GM12878 (cell line): ENCODE measurements at regions not wholly inside any gene's neighbourhood (a gene's known extent, or its start where the extent isn't known, plus 50 kb on each side); places are given as distances from the start of the nearest gene placed in this dataset.

Experiments
- ATAC-seq: fragments of 200-7000 bp; cut with Tn5 transposase; 3 replicates; pipeline ENCODE4 v1.9.1; 2020; ENCODE audit warnings: mild to moderate bottlenecking, moderate library complexity
- BruUV-seq: library from RNA; stranded (reverse); fragments of 400-500 nt; replicated peaks from 2 replicates; lab custom pipeline; 2021; lab: Mats Ljungman, UMichigan
- CTCF ChIA-PET: fragments of 300-600 bp; sonication (Branson Sonifier 250); formaldehyde crosslinking; extraction: SDS; loops from one replicate; lab custom pipeline; 2021; ENCODE audit warnings: inconsistent platforms; lab: Yijun Ruan, JAX
- POLR2A ChIA-PET: fragments of 350-600 bp; formaldehyde crosslinking; extraction: SDS; loops from one replicate; lab custom pipeline; 2021; ENCODE audit warnings: inconsistent platforms; lab: Charles Lee
- RAD21 ChIA-PET: fragments of 300-600 bp; sonication (Branson Sonifier 250); formaldehyde crosslinking; loops from one replicate; lab custom pipeline; 2023; ENCODE audit warnings: antibody characterized with exemption; ENCODE audit not compliant: unreplicated experiment; lab: Charles Lee
- SMC1A ChIA-PET: fragments of 300-600 bp; sonication (Branson Sonifier 250); formaldehyde crosslinking; loops from one replicate; lab custom pipeline; 2023; ENCODE audit not compliant: unreplicated experiment, uncharacterized antibody; lab: Charles Lee
- DNase-seq: peaks from one replicate; pipeline ENCODE4 v3.0.0-alpha.2; 2011; ENCODE audit warnings: low read depth, low spot score
- FAIRE-seq: peaks from 3 replicates; lab custom pipeline; 2011; peaks lifted over from hg19 to GRCh38; lab: Jason Lieb, UNC
- H2AFZ ChIP-seq: 2 replicates; pipeline ENCODE4 v1.6.0; 2011; ENCODE audit warnings: low read depth, low read length, control low read depth; ENCODE audit not compliant: control insufficient read depth
- H3K27ac ChIP-seq: 2 replicates; pipeline ENCODE4 v1.5.1; 2011; ENCODE audit warnings: control low read depth; ENCODE audit not compliant: control insufficient read depth, insufficient read depth
- H3K27me3 ChIP-seq, 2 experiments: replicated peaks in 1 of 2; 2 replicates each; pipeline versions ENCODE4 v1.6.0 to v1.6.1; 2011; ENCODE audit warnings: low read length in 1 of 2; ENCODE audit not compliant: control insufficient read depth in 2 of 2, insufficient read depth in 2 of 2
- H3K36me3 ChIP-seq, 2 experiments: 2 replicates each; pipeline ENCODE4 v1.5.1; 2011; ENCODE audit warnings: low read length in 1 of 2; ENCODE audit not compliant: control insufficient read depth in 2 of 2, insufficient read depth in 2 of 2
- H3K4me1 ChIP-seq: 2 replicates; pipeline ENCODE4 v1.6.1; 2011; ENCODE audit warnings: mild to moderate bottlenecking, low read length, moderate library complexity, mixed read lengths; ENCODE audit not compliant: control insufficient read depth, insufficient read depth
- H3K4me2 ChIP-seq: 2 replicates; pipeline ENCODE4 v1.6.0; 2011; ENCODE audit warnings: control low read depth; ENCODE audit not compliant: control insufficient read depth, insufficient read depth
- H3K4me3 ChIP-seq: fragments of 200-600 bp; sonication (generic); 2 replicates; pipeline ENCODE4 v1.5.1; 2016
- H3K79me2 ChIP-seq: 2 replicates; pipeline ENCODE4 v1.6.0; 2011; ENCODE audit warnings: low read length; ENCODE audit not compliant: control insufficient read depth, insufficient read depth
- H3K9ac ChIP-seq: 2 replicates; pipeline ENCODE4 v1.8.0; 2011; ENCODE audit warnings: low read length, control low read depth, mixed read lengths; ENCODE audit not compliant: control insufficient read depth, insufficient read depth
- H3K9me3 ChIP-seq: replicated peaks from 3 replicates; pipeline ENCODE4 v1.5.1; 2011; ENCODE audit warnings: mild to moderate bottlenecking, low read length; ENCODE audit not compliant: control insufficient read depth, insufficient read depth
- H4K20me1 ChIP-seq: 2 replicates; pipeline ENCODE4 v1.6.0; 2011; ENCODE audit not compliant: control insufficient read depth, insufficient read depth
- CREB1 ChIP-seq: IDR thresholded peaks from 2 replicates; pipeline ENCODE4 v1.6.1; 2012; ENCODE audit warnings: low read depth, mild to moderate bottlenecking, inconsistent platforms
- CTCF ChIP-seq, 3 experiments: IDR thresholded peaks in 2 of 3; conservative IDR thresholded peaks in 1 of 3; 2 replicates each; pipeline ENCODE4 v1.5.1; 2011; ENCODE audit warnings: low read depth in 3 of 3, low read length in 3 of 3, mild to moderate bottlenecking in 3 of 3, control low read depth in 2 of 3, moderate library complexity in 2 of 3, inconsistent platforms in 1 of 3, mixed read lengths in 1 of 3; ENCODE audit not compliant: control insufficient read depth in 2 of 3, insufficient read depth in 1 of 3; ENCODE audit errors: extremely low read depth in 1 of 3
- HDAC2 ChIP-seq: fragments of 200-600 bp; sonication (generic); IDR thresholded peaks from 2 replicates; pipeline ENCODE4 v1.6.1; 2017
- HDAC6 ChIP-seq: fragments of 200-600 bp; sonication (generic); IDR thresholded peaks from one replicate; pipeline ENCODE4 v1.8.0; 2017; ENCODE audit warnings: antibody characterized with exemption; ENCODE audit not compliant: unreplicated experiment
- IRF4 ChIP-seq: IDR thresholded peaks from 2 replicates; pipeline ENCODE4 v1.6.1; 2011; ENCODE audit warnings: low read depth, low read length
- PAX8 ChIP-seq: fragments of 450-650 bp; IDR thresholded peaks from 2 replicates; pipeline ENCODE4 v1.6.1; 2017; ENCODE audit warnings: mild to moderate bottlenecking, moderate library complexity
- POLR2AphosphoS5 ChIP-seq: IDR thresholded peaks from 2 replicates; pipeline ENCODE4 v1.6.1; 2011; ENCODE audit warnings: mild to moderate bottlenecking, low read length, inconsistent platforms
- RFX5 ChIP-seq: IDR thresholded peaks from 2 replicates; pipeline ENCODE4 v1.6.1; 2011; ENCODE audit warnings: low read depth, low read length, improper control_type of control experiment
- STAT1 ChIP-seq: fragments of 450-650 bp; conservative IDR thresholded peaks from 2 replicates; pipeline ENCODE4 v1.6.1; 2014; ENCODE audit warnings: antibody characterized with exemption, mild to moderate bottlenecking
- SUZ12 ChIP-seq: fragments of 200-600 bp; sonication (generic); IDR thresholded peaks from one replicate; pipeline ENCODE4 v1.6.1; 2018; ENCODE audit warnings: antibody characterized with exemption, mild to moderate bottlenecking; ENCODE audit not compliant: unreplicated experiment
- ZBTB40 ChIP-seq: fragments of 450-650 bp; IDR thresholded peaks from 2 replicates; pipeline ENCODE4 v1.6.1; 2016; ENCODE audit warnings: mild to moderate bottlenecking, moderate library complexity, borderline replicate concordance
- ZSCAN29 ChIP-seq: fragments of 450-650 bp; IDR thresholded peaks from 2 replicates; pipeline ENCODE4 v1.6.1; 2017; ENCODE audit warnings: mild to moderate bottlenecking, moderate library complexity
- WGBS: methylation state at CpG from one replicate; pipeline ENCODE4 v1.1.6; 2016; ENCODE audit warnings: low lambda C conversion rate; ENCODE audit not compliant: insufficient replicate concordance, insufficient coverage; ENCODE audit errors: missing lambda C conversion rate; 5-methylcytosine and 5-hydroxymethylcytosine counted together
- in situ Hi-C: fragments of 300-500 bp; cut with MboI; formaldehyde crosslinking; loops from 9 replicates; pipeline ENCODE4 v1.14.3; 2018; ENCODE audit warnings: mixed read lengths
- intact Hi-C: fragments of 100-400 bp; cut with micrococcal nuclease; formaldehyde crosslinking; loops from one replicate; pipeline ENCODE4 v1.14.2; 2022; ENCODE audit not compliant: unreplicated experiment

GRCh38 chr10:78572565-78572964 is 496.2 kb upstream of the ZMIZ1 start:
- TF ChIP-seq ZBTB40 (no peak), PAX8 (no peak), RFX5 (no peak), HDAC2 (no peak)
- FAIRE-seq, result no peak

GRCh38 chr10:78574547-78574946 is 494.2 kb upstream of the ZMIZ1 start:
- ChIA-PET RAD21 (no interaction called here), CTCF (no interaction called here), SMC1A (no interaction called here), POLR2A (no interaction called here)
- no peak overlapping the region for H2AFZ ChIP-seq
- no TSS peak for BruUV-seq
- no peaks in the 10 kb centered on the region for H3K4me1 ChIP-seq
- H3K4me2 ChIP-seq, result no peak overlapping the region
- in situ Hi-C loops, result no loop called here
- intact Hi-C loops, result no loop called here
- no peaks in the 10 kb centered on the region for H3K9me3 ChIP-seq
- H3K4me3 ChIP-seq, result no peak overlapping the region
- H3K36me3 ChIP-seq, result no peaks in the 10 kb centered on the region
- TF ChIP-seq HDAC2 (no peak), CTCF (IDR thresholded peaks at IDR 0.05 in 2 of 3, conservative IDR thresholded peaks at IDR 0.05 in 1 of 3; ENCODE audit: control insufficient read depth in 2 of 3, extremely low read depth in 1 of 3, insufficient read depth in 1 of 3, low read depth in 3 of 3, low read length in 3 of 3) (no peak), SUZ12 (no peak), IRF4 (no peak), HDAC6 (no peak), PAX8 (no peak), POLR2AphosphoS5 (no peak), STAT1 (no peak), ZSCAN29 (no peak), CREB1 (no peak)
- H3K79me2 ChIP-seq, result no peaks in the 10 kb centered on the region
- ATAC-seq, result no peak
- H3K27ac ChIP-seq, result no peak overlapping the region
- 56% methylated on average over 7 of the region's 7 CpGs for WGBS
- H3K9ac ChIP-seq, result no peak overlapping the region
- no peak for FAIRE-seq
- DNase-seq, result no peak
- no peaks in the 10 kb centered on the region for H4K20me1 ChIP-seq
- no peaks in the 10 kb centered on the region; a peak in 2 of 4 replicates for H3K27me3 ChIP-seq

More at GRCh38 chr10:78572565-78572964, 496.2 kb upstream of the ZMIZ1 start:
- Histone ChIP-seq H3K36me3 (no peaks in the 10 kb centered on the region), H3K27ac (no peak overlapping the region), H3K27me3 (no peaks in the 10 kb centered on the region; a peak in 2 of 4 replicates), H3K4me3 (no peak overlapping the region), H3K4me1 (no peaks in the 10 kb centered on the region), H3K9ac (no peak overlapping the region), H3K4me2 (no peak overlapping the region), H3K79me2 (no peaks in the 10 kb centered on the region), H3K9me3 (no peaks in the 10 kb centered on the region), H4K20me1 (no peaks in the 10 kb centered on the region), H2AFZ (no peak overlapping the region)
- in situ Hi-C loops (no loop called here), intact Hi-C loops (no loop called here)
- DNase-seq (no peak), ATAC-seq (no peak)
- WGBS, result 0% methylated on average over 1 of the region's 1 CpG
- ChIA-PET CTCF (no interaction called here), POLR2A (no interaction called here), RAD21 (no interaction called here), SMC1A (no interaction called here)
- no TSS peak for BruUV-seq
